LNCAP (cell line): ENCODE measurements at regions not wholly inside any gene's neighbourhood (a gene's known extent, or its start where the extent isn't known, plus 50 kb on each side); places are given as distances from the start of the nearest gene placed in this dataset.

Source experiments
- CTCF ChIP-seq: fragments of 450-650 bp; IDR thresholded peaks from 2 replicates; pipeline ENCODE4 v1.5.1; 2017; ENCODE audit warnings: mild to moderate bottlenecking

- no peak for TF ChIP-seq CTCF
These were observed 92.3 kb upstream of the ROPN1 start for GRCh38 chr3:124084022-124084881.

- TF ChIP-seq CTCF: no peak
These were observed 96.9 kb upstream of the ROPN1 start for GRCh38 chr3:124088801-124089200.

- no peak for TF ChIP-seq CTCF
These were observed 97.3 kb upstream of the ROPN1 start for GRCh38 chr3:124089214-124089613.

GRCh38 chr3:124091716-124092115 lies 99.8 kb upstream of the ROPN1 start:
- TF ChIP-seq CTCF: no peak

GRCh38 chr3:124092811-124093210 lies 100.9 kb upstream of the ROPN1 start:
- TF ChIP-seq CTCF: no peak

- TF ChIP-seq CTCF: no peak
These were observed 102.6 kb upstream of the ROPN1 start for GRCh38 chr3:124094496-124094895.

GRCh38 chr3:124097362-124098131 lies 105.6 kb upstream of the ROPN1 start:
- TF ChIP-seq CTCF: no peak
